ENCODE measurements at regions not wholly inside any gene's neighbourhood (a gene's known extent, or its start where the extent isn't known, plus 50 kb on each side); places are given as distances from the start of the nearest gene placed in this dataset.

DNA sequence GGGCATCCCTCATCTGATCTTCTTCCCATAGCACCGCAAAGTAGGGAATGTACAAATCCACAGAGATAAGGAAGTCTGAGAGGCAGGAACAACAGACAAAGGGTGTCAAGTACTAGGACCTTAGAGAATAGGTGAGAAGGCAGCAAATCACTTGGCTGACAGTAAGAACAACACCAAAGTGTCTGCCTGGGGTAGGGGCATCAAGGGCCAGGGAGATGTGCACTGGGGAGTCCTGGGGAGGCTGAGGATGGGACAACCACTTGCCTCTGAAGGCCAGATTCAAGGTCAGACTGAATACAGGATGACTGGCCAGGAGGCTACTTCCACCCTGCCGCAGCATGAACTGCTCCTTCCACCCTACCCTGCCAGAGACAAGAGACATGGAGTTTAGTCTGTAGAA lies 1040.8 kb downstream of the BCL11B start:
- DNase-seq (ENCODE audit: low read depth) = no peak
- no peak for TF ChIP-seq CTCF (IDR thresholded peaks at IDR 0.05; ENCODE audit: low read depth, low read length, missing control alignments)
- in situ Hi-C loops (cut with HindIII; ENCODE audit: low sequenced_read_pairs) = no loop called here
- no peak overlapping the region for H3K4me3 ChIP-seq (ENCODE audit: low read depth, low read length)

DNA sequence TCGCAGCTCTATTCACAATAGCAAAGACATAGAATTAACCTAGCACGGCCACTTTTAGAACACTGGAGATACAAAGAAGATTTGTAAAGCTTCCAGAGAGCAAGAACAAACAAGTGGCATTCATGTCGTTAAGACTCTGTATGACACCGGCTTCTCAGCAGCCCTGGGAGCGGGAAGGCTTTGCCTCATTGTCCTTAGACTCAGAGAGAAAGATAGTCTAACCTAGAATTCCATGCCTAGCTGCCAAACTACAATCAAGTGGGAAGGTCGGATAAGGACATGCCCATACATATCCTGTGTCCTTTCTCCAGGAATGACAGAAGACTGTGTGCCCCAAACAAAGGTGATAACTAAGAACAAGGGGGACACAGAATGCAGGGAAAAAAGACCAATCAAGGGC lies 1038.3 kb downstream of the BCL11B start:
- in situ Hi-C loops (cut with HindIII; ENCODE audit: low sequenced_read_pairs) = no loop called here
- no peak overlapping the region for H3K4me3 ChIP-seq (ENCODE audit: low read depth, low read length)
- no peak for DNase-seq (ENCODE audit: low read depth)
- TF ChIP-seq CTCF (IDR thresholded peaks at IDR 0.05; ENCODE audit: low read depth, low read length, missing control alignments) = no peak

- in situ Hi-C loops (cut with HindIII; ENCODE audit: low sequenced_read_pairs) = no loop called here
- no peak overlapping the region for H3K4me3 ChIP-seq (ENCODE audit: low read depth, low read length)
- TF ChIP-seq CTCF (IDR thresholded peaks at IDR 0.05; ENCODE audit: low read depth, low read length, missing control alignments) = no peak
- DNase-seq (ENCODE audit: low read depth) = no peak
Measured at GRCh38 chr14:98234208-98234607, 1037.8 kb downstream of the BCL11B start.

DNA sequence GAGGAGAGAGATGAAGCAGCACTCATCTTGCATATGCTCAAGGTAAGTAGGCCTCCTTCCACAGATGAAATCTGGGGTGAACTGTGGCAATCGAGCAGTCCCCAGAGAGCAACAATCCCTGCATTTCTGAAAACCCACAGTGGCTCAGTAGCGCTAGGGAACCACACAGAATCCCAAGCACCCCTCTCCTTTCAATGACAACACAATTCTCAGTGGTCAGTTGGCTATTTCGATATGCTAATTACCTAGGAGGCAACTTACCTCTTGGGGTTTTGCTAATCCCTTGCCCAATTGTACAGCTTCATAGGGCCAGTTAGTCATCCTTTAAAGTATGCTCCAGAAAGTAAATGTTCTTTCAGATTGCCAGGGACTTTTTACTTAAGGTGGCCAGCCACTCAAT lies 1035.7 kb downstream of the BCL11B start:
- TF ChIP-seq CTCF (IDR thresholded peaks at IDR 0.05; ENCODE audit: low read depth, low read length, missing control alignments) = no peak
- H3K4me3 ChIP-seq (ENCODE audit: low read depth, low read length) = no peak overlapping the region
- in situ Hi-C loops (cut with HindIII; ENCODE audit: low sequenced_read_pairs) = no loop called here
- no peak for DNase-seq (ENCODE audit: low read depth)

GRCh38 chr14:98237939-98238338 lies 1034.1 kb downstream of the BCL11B start:
- in situ Hi-C loops (cut with HindIII; ENCODE audit: low sequenced_read_pairs) = no loop called here
- no peak for TF ChIP-seq CTCF (IDR thresholded peaks at IDR 0.05; ENCODE audit: low read depth, low read length, missing control alignments)
- no peak for DNase-seq (ENCODE audit: low read depth)
- H3K4me3 ChIP-seq (ENCODE audit: low read depth, low read length) = no peak overlapping the region

DNA sequence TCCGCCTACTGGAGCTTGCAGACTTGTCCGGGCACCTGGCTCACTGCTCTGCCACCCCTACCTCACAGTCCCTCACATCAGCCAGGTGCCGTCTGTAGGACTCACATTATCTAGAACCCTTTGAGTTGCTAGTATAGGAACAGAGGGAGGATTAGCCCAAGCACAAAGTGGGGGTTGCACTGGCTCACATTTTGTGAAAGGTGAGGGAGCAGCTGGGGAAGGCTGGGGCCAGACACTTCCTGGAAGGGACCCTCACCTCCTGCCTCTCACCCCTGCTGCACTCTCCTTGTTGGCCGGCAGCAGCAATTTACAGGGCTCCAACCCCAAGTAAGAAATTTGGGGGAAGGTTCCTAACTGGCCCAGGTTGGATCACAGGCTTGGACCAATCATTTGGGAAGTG lies 1031.6 kb downstream of the BCL11B start:
- DNase-seq (ENCODE audit: low read depth) = no peak
- no peak for TF ChIP-seq CTCF (IDR thresholded peaks at IDR 0.05; ENCODE audit: low read depth, low read length, missing control alignments)
- H3K4me3 ChIP-seq (ENCODE audit: low read depth, low read length) = no peak overlapping the region
- in situ Hi-C loops (cut with HindIII; ENCODE audit: low sequenced_read_pairs) = no loop called here

- H3K4me3 ChIP-seq (ENCODE audit: low read depth, low read length) = no peak overlapping the region
- no peak for DNase-seq (ENCODE audit: low read depth)
- in situ Hi-C loops (cut with HindIII; ENCODE audit: low sequenced_read_pairs) = no loop called here
Measured at GRCh38 chr14:98242903-98243302, 1029.1 kb downstream of the BCL11B start.

More at GRCh38 chr14:98242903-98243302, 1029.1 kb downstream of the BCL11B start:
- TF ChIP-seq CTCF (IDR thresholded peaks at IDR 0.05; ENCODE audit: low read depth, low read length, missing control alignments) = no peak
